Activated T-cell treated with anti-CD3 and anti-CD28 coated beads for 24 hours (primary cell): ENCODE measurements at regions not wholly inside any gene's neighbourhood (a gene's known extent, or its start where the extent isn't known, plus 50 kb on each side); places are given as distances from the start of the nearest gene placed in this dataset.
"Not testable (repeated sequence)": the region's sequence is repeated elsewhere in the genome, so short reads cannot be mapped to it uniquely, and the experiment has no call there.

ENCODE experiments used
- DNase-seq: peaks from one replicate; pipeline ENCODE4 v3.0.0-alpha.2; 2020; ENCODE audit warnings: low read depth

- no peak for DNase-seq
These were observed 622.5 kb downstream of the TYW1 start for GRCh38 chr7:67619175-67619574.

- no peak for DNase-seq
These were observed 623.7 kb downstream of the TYW1 start for GRCh38 chr7:67620216-67620933.

- DNase-seq = no peak
These were observed 625.1 kb downstream of the TYW1 start for GRCh38 chr7:67621704-67622103.

GRCh38 chr7:67625257-67625737 is 628.7 kb downstream of the TYW1 start:
- no peak for DNase-seq

- DNase-seq = no peak
These were observed 634.8 kb downstream of the TYW1 start for GRCh38 chr7:67631476-67631875.

GRCh38 chr7:67635271-67635670 is 638.6 kb downstream of the TYW1 start:
- DNase-seq = no peak

GRCh38 chr7:67636348-67637022 is 639.9 kb downstream of the TYW1 start:
- no peak for DNase-seq

GRCh38 chr7:67637023-67637358 is 640.4 kb downstream of the TYW1 start:
- DNase-seq = no peak

GRCh38 chr7:67642542-67642941 is 645.9 kb downstream of the TYW1 start:
- DNase-seq = not testable (repeated sequence)

- DNase-seq = no peak
These were observed 647.5 kb downstream of the TYW1 start for GRCh38 chr7:67644151-67644550.

GRCh38 chr7:67652937-67653336 is 656.3 kb downstream of the TYW1 start:
- no peak for DNase-seq

- DNase-seq = no peak
These were observed 657.3 kb downstream of the TYW1 start for GRCh38 chr7:67653856-67654454.

- no peak for DNase-seq
These were observed 658.0 kb downstream of the TYW1 start for GRCh38 chr7:67654642-67655041.

GRCh38 chr7:67655168-67655567 is 658.5 kb downstream of the TYW1 start:
- no peak for DNase-seq

- no peak for DNase-seq
These were observed 662.5 kb downstream of the TYW1 start for GRCh38 chr7:67659091-67659490.

- no peak for DNase-seq
These were observed 666.2 kb downstream of the TYW1 start for GRCh38 chr7:67662804-67663203.

GRCh38 chr7:67663644-67664043 is 667.0 kb downstream of the TYW1 start:
- DNase-seq = no peak

- DNase-seq = not testable (repeated sequence)
These were observed 669.7 kb downstream of the TYW1 start for GRCh38 chr7:67666359-67666758.

- no peak for DNase-seq
These were observed 674.4 kb downstream of the TYW1 start for GRCh38 chr7:67671006-67671548.

- DNase-seq = no peak
These were observed 677.2 kb downstream of the TYW1 start for GRCh38 chr7:67673861-67674260.

- DNase-seq = not testable (repeated sequence)
These were observed 678.2 kb downstream of the TYW1 start for GRCh38 chr7:67674862-67675261.

- DNase-seq = no peak
These were observed 679.3 kb downstream of the TYW1 start for GRCh38 chr7:67675971-67676370.

- DNase-seq = no peak
These were observed 681.8 kb downstream of the TYW1 start for GRCh38 chr7:67678419-67678818.
